ENCODE measurements at regions not wholly inside any gene's neighbourhood (a gene's known extent, or its start where the extent isn't known, plus 50 kb on each side); places are given as distances from the start of the nearest gene placed in this dataset.

- Histone ChIP-seq H3K36me3 (no peaks in the 10 kb centered on the region), H3K4me1 (replicated peaks) (peaks cover 8% of the 10 kb centered on the region), H3K27ac (no peak overlapping the region), H3K4me3 (no peak overlapping the region), H3K9me3 (no peaks in the 10 kb centered on the region), H3K27me3 (replicated peaks; ENCODE audit: insufficient read depth) (peaks cover 7% of the 10 kb centered on the region)
- DNase-seq (ENCODE audit: low spot score): no peak
- intact Hi-C loops (cut with DNase I): no loop called here
- TF ChIP-seq POLR2A (IDR thresholded peaks at IDR 0.05) (no peak), POLR2AphosphoS5 (IDR thresholded peaks at IDR 0.05) (no peak)
- TF ChIP-seq, protein P1, sequence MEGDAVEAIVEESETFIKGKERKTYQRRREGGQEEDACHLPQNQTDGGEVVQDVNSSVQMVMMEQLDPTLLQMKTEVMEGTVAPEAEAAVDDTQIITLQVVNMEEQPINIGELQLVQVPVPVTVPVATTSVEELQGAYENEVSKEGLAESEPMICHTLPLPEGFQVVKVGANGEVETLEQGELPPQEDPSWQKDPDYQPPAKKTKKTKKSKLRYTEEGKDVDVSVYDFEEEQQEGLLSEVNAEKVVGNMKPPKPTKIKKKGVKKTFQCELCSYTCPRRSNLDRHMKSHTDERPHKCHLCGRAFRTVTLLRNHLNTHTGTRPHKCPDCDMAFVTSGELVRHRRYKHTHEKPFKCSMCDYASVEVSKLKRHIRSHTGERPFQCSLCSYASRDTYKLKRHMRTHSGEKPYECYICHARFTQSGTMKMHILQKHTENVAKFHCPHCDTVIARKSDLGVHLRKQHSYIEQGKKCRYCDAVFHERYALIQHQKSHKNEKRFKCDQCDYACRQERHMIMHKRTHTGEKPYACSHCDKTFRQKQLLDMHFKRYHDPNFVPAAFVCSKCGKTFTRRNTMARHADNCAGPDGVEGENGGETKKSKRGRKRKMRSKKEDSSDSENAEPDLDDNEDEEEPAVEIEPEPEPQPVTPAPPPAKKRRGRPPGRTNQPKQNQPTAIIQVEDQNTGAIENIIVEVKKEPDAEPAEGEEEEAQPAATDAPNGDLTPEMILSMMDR (IDR thresholded peaks at IDR 0.05): no peak
- 81% methylated on average over 10 of the region's 10 CpGs for WGBS
Observed at GRCh38 chr21:38983560-38983959, 177.8 kb downstream of the ETS2 start.

DNA sequence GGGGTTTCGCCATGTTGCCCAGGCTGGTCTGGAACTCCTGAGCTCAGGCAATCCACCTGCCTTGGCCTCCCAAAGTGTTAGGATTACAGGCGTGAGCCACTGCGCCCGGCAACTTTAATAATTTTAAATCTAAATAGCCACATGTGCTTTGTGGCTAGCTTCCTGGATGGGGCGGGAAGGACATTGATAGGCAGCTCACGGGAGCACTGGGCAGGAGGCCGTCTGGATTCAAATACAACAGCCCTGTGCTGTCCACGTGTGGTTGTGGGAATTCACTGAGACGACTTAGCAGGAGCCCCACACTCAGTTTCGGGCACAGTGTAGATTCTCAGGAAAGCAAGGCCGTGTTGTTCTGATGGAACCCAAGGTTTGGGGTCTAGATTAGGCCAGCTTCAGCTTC, 177.1 kb downstream of the ETS2 start:
- WGBS: 93% methylated on average over 11 of the region's 11 CpGs
- intact Hi-C loops (cut with DNase I): no loop called here

DNA sequence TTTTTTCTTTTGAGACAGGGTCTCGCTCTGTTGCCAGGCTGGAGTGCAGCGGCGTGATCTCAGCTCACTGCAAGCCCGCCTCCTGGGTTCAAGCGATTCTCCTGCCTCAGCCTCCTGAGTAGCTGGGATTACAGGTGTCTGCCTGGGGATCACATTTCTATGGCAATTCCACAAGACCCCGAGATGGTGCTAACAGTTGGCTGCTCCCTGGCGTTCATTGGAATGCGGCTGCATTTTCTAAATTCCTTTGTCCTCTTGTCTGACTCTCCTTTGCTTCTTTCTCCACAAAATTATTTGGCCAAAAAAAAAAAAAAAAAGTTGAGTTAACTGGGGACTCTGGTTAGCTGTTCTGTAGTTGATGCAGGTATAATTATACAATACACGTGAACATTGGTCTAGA, 176.4 kb downstream of the ETS2 start:
- TF ChIP-seq POLR2AphosphoS5 (IDR thresholded peaks at IDR 0.05): no peak
- TF ChIP-seq, protein P1 (IDR thresholded peaks at IDR 0.05): no peak
- no peak for TF ChIP-seq POLR2A (IDR thresholded peaks at IDR 0.05)
- Histone ChIP-seq H3K4me1 (replicated peaks) (peaks cover 8% of the 10 kb centered on the region), H3K9me3 (no peaks in the 10 kb centered on the region), H3K27me3 (replicated peaks; ENCODE audit: insufficient read depth) (peaks cover 7% of the 10 kb centered on the region), H3K4me3 (no peak overlapping the region), H3K27ac (no peak overlapping the region), H3K36me3 (no peaks in the 10 kb centered on the region)
- intact Hi-C loops (cut with DNase I): no loop called here
- no peak for DNase-seq (ENCODE audit: low spot score)
- WGBS: 76% methylated on average over 9 of the region's 9 CpGs

More for the DNA sequence above, 177.1 kb downstream of the ETS2 start:
- Histone ChIP-seq H3K27ac (no peak overlapping the region), H3K4me3 (no peak overlapping the region), H3K36me3 (no peaks in the 10 kb centered on the region), H3K9me3 (no peaks in the 10 kb centered on the region), H3K4me1 (replicated peaks) (peaks cover 8% of the 10 kb centered on the region), H3K27me3 (replicated peaks; ENCODE audit: insufficient read depth) (peaks cover 7% of the 10 kb centered on the region)
- TF ChIP-seq POLR2AphosphoS5 (IDR thresholded peaks at IDR 0.05): no peak
- TF ChIP-seq, protein P1 (IDR thresholded peaks at IDR 0.05): no peak
- no peak for TF ChIP-seq POLR2A (IDR thresholded peaks at IDR 0.05)
- DNase-seq (ENCODE audit: low spot score): no peak

- H3K27ac ChIP-seq: no peak overlapping the region
- no peaks in the 10 kb centered on the region for H3K9me3 ChIP-seq
- TF ChIP-seq POLR2AphosphoS5 (IDR thresholded peaks at IDR 0.05) (no peak), POLR2A (IDR thresholded peaks at IDR 0.05) (no peak)
- TF ChIP-seq, protein P1 (IDR thresholded peaks at IDR 0.05): no peak
- H3K4me3 ChIP-seq: no peak overlapping the region
- no peak for DNase-seq (ENCODE audit: low spot score)
- 88% methylated on average over 17 of the region's 18 CpGs for WGBS
- intact Hi-C loops (cut with DNase I): no loop called here
- peaks cover 7% of the 10 kb centered on the region for H3K27me3 ChIP-seq (replicated peaks; ENCODE audit: insufficient read depth)
- peaks cover 6% of the 10 kb centered on the region for H3K4me1 ChIP-seq (replicated peaks)
- no peaks in the 10 kb centered on the region for H3K36me3 ChIP-seq
Observed at GRCh38 chr21:38980416-38981313, 174.9 kb downstream of the ETS2 start.

Data from prostate gland (tissue), 2 donors.